Anterior cingulate cortex (tissue), 58 donors: ENCODE measurements at regions not wholly inside any gene's neighbourhood (a gene's known extent, or its start where the extent isn't known, plus 50 kb on each side); places are given as distances from the start of the nearest gene placed in this dataset.
"Not testable (repeated sequence)": the region's sequence is repeated elsewhere in the genome, so short reads cannot be mapped to it uniquely, and the experiment has no call there.

Experiments used
- DNase-seq, 58 donors: peaks; one replicate each; lab custom pipeline; 2025; lab: John Stamatoyannopoulos, UW

GRCh38 chr4:86472377-86473019 is 112.6 kb upstream of the MAPK10 start:
- no peak for DNase-seq

- not testable (repeated sequence) for DNase-seq
Observed at GRCh38 chr4:86478151-86478550, 116.0 kb upstream of the PTPN13 start.

GRCh38 chr4:86481440-86481839 is 112.7 kb upstream of the PTPN13 start:
- no peak for DNase-seq

GRCh38 chr4:86482306-86483172 is 111.6 kb upstream of the PTPN13 start:
- DNase-seq, result peak in 2 of 58 donors; percentile 4 to 25

- DNase-seq, result no peak
Observed at GRCh38 chr4:86483173-86483490, 111.0 kb upstream of the PTPN13 start.

GRCh38 chr4:86483773-86484172 is 110.3 kb upstream of the PTPN13 start:
- DNase-seq, result no peak

- no peak for DNase-seq
Observed at GRCh38 chr4:86484241-86484640, 109.9 kb upstream of the PTPN13 start.

- DNase-seq, result no peak
Observed at GRCh38 chr4:86487738-86488348, 106.3 kb upstream of the PTPN13 start.

- no peak for DNase-seq
Observed at GRCh38 chr4:86493460-86493859, 100.7 kb upstream of the PTPN13 start.

- DNase-seq, result peak in 16 of 58 donors; percentile 1 to 44 (median 10)
Observed at GRCh38 chr4:86496094-86497080, 97.7 kb upstream of the PTPN13 start.

- DNase-seq, result peak in 12 of 58 donors; percentile 1 to 36 (median 10)
Observed at GRCh38 chr4:86497131-86497530, 97.0 kb upstream of the PTPN13 start.

GRCh38 chr4:86497980-86498862 is 95.9 kb upstream of the PTPN13 start:
- peak in 14 of 58 donors; percentile 3 to 68 (median 17) for DNase-seq

GRCh38 chr4:86498863-86499166 is 95.3 kb upstream of the PTPN13 start:
- no peak for DNase-seq

GRCh38 chr4:86500527-86500926 is 93.6 kb upstream of the PTPN13 start:
- no peak for DNase-seq

GRCh38 chr4:86502081-86502480 is 92.0 kb upstream of the PTPN13 start:
- no peak for DNase-seq

GRCh38 chr4:86506591-86506990 is 87.5 kb upstream of the PTPN13 start:
- no peak for DNase-seq

GRCh38 chr4:86508436-86508835 is 85.7 kb upstream of the PTPN13 start:
- DNase-seq, result no peak

GRCh38 chr4:86511590-86511989 is 82.5 kb upstream of the PTPN13 start:
- DNase-seq, result no peak

- no peak for DNase-seq
Observed at GRCh38 chr4:86512631-86513030, 81.5 kb upstream of the PTPN13 start.
